Endometrium (tissue), 2 donors: ENCODE measurements at regions not wholly inside any gene's neighbourhood (a gene's known extent, or its start where the extent isn't known, plus 50 kb on each side); places are given as distances from the start of the nearest gene placed in this dataset.
A peak's percentile ranks its signal among the peaks of the same experiment; 100 is the strongest.

ENCODE experiments used
- FAIRE-seq: peaks from 2 replicates; lab custom pipeline; 2012; peaks lifted over from hg19 to GRCh38; lab: Jason Lieb, UNC
- donor health status: control.
- donor health status: control.

DNA sequence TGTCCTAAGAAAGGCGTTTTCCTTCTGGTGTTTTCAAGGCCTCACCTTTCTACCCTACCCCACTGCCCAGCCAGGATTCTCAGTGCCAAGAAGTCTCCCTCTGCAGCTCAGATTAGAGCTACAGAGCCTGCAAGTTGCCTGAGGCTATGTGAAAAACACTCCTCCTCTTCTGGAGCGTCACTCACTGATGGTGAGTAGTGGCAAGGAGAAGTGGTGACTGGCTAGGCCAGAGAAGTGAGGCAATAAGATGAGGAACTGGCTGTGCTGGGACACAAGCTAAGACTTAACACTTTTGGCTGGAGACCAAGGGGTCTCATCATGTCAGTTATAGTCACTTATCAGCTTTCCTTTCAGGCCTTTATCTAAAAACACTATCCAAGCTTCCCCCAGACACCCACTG lies 86.7 kb upstream of the PRKAR2B start:
- no peak for FAIRE-seq

DNA sequence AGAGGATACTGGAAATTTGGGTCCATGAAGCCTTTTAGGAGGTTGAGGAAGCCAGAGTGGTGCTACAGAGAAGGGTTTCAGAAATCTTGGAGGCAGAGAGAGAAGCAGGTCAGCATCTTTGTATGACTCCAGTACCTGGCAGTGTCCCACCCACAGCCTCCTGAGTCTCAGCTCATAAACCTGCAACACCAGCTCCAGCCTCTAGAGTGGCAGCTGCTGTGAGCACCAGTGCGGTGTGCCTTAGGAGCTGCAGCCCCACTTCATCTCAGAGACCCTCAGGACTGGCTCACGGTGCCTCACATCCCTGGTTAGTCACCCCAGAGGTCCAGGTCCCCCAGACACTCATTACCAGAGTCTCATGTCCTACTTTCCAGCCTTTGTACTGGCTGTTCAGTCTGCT lies 84.8 kb upstream of the PRKAR2B start:
- no peak for FAIRE-seq

DNA sequence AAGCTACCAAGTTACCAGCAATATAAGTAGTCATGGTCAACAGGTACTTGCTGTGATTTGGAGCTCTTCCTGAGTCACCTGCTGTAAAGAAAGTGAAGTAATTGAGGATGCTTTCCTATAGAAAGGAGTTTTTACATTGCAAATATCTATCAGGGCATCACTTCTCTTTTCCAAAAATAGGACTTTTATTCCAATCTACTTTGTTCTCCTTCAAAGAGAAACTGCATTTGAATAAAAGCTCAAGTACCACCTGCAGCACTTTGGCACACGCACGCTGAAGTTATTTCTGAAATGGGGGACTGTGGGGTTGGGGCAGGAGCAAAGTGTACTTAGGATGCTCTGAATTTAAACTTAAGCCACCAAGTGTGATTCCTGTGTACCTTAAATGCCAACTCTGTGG lies 81.8 kb upstream of the PRKAR2B start:
- FAIRE-seq: no peak

DNA sequence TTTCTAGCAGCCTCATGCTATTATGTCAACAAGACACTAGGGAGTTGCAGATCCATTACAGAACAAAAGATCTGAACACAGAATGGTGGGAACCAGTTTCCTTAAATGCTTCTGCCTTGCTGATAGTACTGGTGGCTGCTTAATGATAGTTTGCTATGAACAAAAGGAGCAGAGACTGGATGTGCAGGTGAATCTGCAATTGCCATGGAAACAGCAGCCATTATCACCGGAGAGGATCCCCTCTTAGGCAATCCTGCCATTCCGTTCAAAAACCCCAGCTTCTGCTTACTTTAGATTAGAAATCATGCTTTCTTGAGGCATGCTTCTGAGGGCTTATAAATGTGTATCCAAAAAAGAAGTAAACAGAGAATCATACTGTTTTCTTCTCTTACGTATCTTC lies 80.0 kb upstream of the PRKAR2B start:
- no peak for FAIRE-seq

DNA sequence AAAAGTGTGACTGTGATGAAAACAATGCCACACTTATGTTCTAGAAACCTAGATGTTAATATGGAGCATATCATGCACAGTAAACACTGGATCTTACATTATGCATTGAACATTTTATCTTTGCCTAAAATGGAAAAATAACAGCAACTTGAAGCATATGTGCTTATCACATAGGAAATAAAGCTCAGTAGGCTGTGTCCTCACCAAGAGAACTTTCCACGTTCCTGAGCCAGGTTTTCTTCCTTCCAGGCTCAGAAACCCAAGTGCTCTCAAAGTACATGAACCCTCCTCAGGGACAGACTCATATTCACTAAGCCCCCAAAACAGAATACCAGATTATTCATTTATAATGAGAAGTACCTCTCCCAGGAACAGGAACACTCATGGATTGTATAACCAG lies 79.4 kb upstream of the PRKAR2B start:
- no peak for FAIRE-seq

DNA sequence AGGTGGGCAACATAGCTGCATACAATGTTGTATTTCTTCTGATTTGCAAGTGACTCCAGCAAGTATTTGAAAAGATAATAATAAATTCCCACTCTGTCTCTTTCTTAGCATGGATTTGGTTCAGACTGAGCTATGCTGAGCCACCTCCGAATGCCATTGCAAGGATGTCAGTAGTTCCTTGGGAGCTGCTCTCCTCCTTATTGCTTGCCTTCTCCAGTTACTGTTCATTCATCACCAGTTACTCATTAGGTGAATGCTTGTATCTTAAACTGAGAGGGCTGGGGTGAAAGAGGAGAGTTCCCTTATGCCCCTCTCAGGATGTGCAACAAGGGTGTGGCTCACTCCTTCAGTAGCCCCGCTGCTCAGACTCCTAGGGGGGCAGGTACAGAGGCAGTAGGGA lies 78.4 kb upstream of the PRKAR2B start:
- no peak for FAIRE-seq

DNA sequence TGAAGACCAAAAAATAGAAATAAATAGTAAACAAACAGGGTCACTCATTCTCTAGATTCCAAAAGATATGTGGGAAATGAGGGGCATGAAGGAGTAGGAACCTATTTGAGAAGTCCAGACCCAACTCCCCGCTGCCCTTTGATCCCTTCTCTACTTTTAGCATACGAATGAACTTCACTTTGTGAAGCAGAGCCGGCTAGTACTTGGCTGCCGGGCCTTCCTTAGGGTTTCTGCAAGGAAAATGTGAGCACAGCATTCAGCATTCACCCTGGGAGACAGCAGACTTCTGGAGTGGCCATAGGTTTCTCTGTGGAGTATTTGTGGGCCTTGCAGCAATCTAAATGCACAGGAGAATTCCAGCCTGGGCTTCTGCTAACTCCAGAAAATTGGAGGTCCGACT lies 76.3 kb upstream of the PRKAR2B start:
- FAIRE-seq: no peak

DNA sequence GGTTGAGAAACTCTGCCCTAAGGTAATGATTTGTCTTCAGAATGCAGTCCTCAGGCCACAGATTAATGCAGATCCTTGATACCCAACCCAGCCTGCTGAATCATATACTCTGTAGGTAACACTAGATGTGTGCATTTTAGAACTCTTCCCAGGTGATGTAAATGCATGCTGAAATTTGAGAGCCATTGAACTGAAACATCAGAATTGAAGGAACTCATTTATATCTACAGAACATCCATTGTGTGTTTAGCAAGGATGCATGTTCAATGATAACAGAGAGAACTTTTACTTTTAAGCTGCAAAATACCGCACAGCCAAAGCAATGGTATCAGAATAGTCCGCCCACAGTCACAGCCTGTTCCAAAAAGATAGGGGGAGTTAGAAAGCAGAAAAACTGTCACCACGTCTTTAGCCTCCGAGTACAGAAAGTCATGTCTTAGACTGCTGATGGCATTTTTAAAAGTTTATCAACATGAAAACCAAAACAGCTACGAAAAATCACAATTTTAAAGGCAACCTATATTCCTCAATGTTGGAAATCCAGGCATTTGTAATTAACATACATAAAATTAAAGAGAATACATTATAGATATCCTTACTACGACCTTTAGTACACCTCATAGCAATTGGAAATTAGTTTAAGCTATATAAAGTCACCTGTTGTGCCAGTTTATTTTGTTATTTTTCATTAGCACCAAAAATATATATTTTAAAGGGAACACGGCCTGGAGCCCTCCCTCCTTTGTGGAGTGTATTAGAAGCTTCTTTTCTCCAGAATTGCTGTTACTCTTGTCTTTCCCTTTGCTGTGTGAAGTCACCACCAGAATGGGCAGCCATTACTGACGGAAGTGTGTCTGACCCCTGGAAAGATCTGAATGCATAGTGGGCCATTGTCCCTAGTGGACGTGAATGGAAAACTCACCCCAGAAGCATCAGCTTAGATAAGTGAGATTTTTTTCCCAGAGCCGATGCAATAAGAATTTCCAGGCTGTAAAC lies 65.8 kb upstream of the PRKAR2B start:
- no peak for FAIRE-seq

DNA sequence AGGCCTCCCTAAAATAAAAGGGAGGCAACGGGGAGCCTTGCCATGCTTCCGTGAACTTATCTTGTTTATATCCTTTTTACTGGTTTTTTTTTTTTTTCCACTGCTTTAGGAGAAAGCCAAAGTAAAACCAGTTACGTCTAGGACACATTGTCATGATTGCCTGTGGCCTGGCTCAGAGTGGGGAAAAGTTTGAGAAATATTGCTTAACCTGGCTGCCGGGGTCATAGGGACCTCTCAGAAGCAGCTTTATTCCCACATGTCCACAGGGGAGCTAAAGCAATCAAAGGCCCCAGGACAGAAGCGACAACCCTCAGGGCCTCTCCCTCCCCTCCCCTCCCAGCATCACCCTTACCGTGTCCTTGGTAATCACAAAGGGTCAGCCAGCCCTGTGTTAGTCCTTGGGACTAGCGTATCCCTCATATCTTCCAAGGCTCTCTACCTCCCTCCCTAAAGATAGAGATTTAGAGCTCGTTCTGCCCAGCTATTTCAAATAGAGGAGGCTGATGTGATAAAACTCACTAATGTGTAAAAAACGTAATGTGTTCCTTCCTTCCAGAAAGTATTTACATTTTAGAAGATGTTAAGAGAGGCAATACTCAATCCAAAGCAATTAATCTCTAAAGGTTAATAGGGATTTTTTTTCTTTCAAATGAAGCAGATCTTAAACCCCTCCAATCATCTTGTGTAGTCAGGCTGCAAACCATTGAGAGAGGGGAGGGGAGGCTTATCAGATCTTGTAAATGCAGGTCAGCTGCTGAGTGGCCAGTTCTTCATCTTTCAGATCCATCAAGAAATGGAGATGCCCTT lies 64.8 kb upstream of the PRKAR2B start:
- FAIRE-seq: no peak

DNA sequence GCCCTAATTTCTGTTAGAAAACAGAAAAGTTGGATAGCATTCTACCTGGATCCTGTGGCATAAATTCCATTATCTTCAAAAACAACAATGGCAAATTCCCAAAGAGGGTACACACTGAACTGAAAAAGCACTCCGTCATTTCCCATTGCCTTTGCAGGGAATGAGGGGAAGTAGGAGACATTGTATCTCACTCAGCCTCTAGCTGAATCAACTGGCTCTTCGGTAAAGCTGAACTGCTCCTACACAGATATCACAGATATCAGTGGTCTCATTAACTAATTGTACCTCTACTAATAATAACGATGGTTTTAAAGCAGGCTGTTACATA lies 64.2 kb upstream of the PRKAR2B start:
- FAIRE-seq: no peak

DNA sequence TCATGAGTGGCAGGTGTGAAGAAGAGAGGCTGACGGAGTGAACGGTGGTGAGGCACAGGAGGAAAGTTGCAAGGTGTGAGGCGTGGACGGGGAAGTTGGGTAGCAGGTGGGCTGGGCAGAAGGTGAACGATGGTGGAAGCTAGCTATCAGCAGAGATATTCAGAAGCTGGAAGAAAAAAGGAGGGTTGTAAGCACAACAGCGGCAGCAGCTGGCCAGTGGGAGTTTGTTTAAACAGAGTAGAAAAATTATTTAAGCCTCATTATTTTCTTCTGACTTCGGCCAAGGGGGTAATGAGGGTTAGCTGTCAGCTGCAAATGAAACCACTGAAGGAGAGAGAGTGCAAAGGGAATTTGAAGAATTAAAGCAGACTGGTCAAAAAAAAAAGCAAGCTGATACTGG lies 62.1 kb upstream of the PRKAR2B start:
- FAIRE-seq: peak; percentile 83

DNA sequence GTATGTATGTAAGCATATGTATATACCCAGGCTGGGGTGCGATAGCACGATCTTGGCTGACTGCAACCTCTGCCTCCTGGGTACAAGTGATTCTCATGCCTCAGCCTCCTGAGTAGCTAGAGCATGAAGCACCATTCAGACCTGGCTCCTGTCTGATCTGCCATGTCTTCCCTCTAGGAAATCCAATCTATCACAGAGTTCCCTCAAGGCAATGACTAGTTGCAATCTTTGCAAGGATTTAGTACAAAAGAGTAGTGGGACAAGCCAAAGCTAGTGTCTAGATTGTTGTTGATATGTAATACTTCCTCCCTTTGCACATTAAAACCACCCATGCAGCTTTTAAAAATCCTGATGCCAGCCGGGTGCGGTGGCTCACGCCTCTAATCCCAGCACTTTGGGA lies 60.5 kb upstream of the PRKAR2B start:
- FAIRE-seq: no peak

DNA sequence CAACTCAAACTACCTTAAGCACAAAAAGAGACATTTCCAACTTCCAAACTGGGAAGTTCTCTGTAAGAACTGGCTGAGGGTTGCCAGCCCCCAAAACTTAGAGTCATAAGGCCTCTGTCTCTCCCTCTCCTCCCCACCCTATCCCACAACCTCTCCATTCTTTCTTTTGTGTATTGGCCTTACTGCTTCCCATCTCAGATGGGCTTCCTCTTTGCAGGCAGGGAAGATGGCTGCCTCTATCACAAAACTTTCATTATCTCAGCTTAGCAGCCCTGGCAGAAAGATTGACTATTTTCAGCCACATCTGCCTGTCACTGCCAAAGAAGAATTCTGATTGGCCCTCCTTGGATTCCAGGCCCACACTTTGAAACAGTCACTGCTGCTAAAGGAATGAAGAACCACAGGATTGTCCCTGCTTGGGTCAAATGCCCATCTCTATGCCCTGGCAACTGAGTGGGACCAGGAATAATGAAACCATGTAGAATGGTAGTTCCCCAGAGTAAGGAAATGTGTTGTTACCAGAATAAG lies 58.0 kb upstream of the PRKAR2B start:
- no peak for FAIRE-seq

DNA sequence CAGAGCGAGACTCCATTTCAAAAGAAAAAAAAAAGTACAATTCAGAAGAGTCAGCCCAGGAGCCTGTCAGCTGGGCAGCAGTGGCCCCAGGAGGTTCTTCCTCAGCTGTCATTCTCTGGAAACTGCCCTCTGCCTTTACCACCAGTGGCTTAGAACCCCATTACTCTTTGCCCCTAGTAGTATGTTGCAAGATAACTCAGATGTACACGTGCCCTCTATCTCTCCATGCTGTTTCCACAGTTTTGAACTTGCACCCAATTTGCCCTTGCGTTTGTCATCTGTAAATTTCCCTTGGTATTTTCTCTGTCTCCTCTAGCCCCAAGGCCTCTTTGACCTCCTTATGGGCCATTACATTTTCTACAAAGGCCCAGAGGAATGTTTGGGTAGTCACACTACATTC lies 56.7 kb upstream of the PRKAR2B start:
- FAIRE-seq: no peak

DNA sequence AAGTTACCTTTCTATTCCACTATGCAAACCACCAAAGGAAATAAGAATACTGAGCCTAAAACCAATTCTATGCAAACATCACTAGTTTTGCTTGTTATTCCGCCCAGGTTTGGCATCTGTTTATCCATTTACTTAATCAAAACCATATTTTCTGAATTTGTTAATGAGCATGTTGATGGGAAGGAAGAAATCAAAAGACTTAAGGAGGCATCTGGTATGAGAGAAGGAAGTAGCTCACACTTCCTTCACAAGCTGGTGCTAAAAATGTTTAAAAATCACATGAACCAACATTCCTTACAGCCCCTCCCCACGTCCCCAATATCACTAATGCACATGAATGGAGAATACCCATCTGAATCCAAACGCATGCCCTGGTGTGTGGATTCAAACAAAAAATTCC lies 52.0 kb upstream of the PRKAR2B start:
- no peak for FAIRE-seq
